Heart right ventricle (tissue), 16 donors: ENCODE measurements at regions not wholly inside any gene's neighbourhood (a gene's known extent, or its start where the extent isn't known, plus 50 kb on each side); places are given as distances from the start of the nearest gene placed in this dataset.

Experiments
- ATAC-seq, 8 donors: fragments of 200-7000 bp; cut with Tn5 transposase; one replicate each; pipeline ENCODE4 v1.9.1; 2020; ENCODE audit warnings: mild to moderate bottlenecking in 8 of 8, moderate library complexity in 8 of 8, moderate number of reproducible peaks in 1 of 8
- DNase-seq, 2 donors: peaks; one replicate each; pipeline ENCODE4 v3.0.0-alpha.2; 2020
- H3K27ac ChIP-seq, 10 donors: fragments of 200-600 bp; sonication (generic) in 2 of 10; one replicate each; pipeline versions ENCODE4 v1.5.0 to v1.8.0; 2020 to 2022; ENCODE audit warnings: mild to moderate bottlenecking in 3 of 10
- H3K27me3 ChIP-seq, 7 donors: fragments of 200-600 bp; one replicate each; pipeline ENCODE4 v1.8.0; 2021 to 2022; ENCODE audit warnings: mild to moderate bottlenecking in 2 of 7
- H3K36me3 ChIP-seq, 9 donors: fragments of 200-600 bp; sonication (generic) in 1 of 9; one replicate each; pipeline versions ENCODE4 v1.5.0 to v1.8.0; 2020 to 2022; ENCODE audit warnings: mild to moderate bottlenecking in 2 of 9
- H3K4me1 ChIP-seq, 9 donors: fragments of 200-600 bp; sonication (generic) in 1 of 9; one replicate each; pipeline versions ENCODE4 v1.5.0 to v1.8.0; 2020 to 2022; ENCODE audit warnings: mild to moderate bottlenecking in 4 of 9
- H3K4me3 ChIP-seq, 10 donors: fragments of 200-600 bp; sonication (generic) in 2 of 10; one replicate each; pipeline versions ENCODE4 v1.5.0 to v1.8.0; 2020 to 2022; ENCODE audit warnings: mild to moderate bottlenecking in 7 of 10, moderate library complexity in 2 of 10
- H3K9me3 ChIP-seq, 11 donors: fragments of 200-600 bp in 10 of 11; sonication (generic) in 2 of 11; one replicate each; pipeline versions ENCODE4 v1.5.0 to v1.8.0; 2013 to 2022; ENCODE audit warnings: mild to moderate bottlenecking in 2 of 11, control low read depth in 1 of 11, moderate library complexity in 1 of 11
- WGBS, 2 donors: extraction: QIAGEN DNeasy Blood & Tissue Kit; methylation state at CpG; one replicate each; pipeline ENCODE4 v1.1.7; 2013; ENCODE audit warnings: inconsistent platforms in 1 of 2; 5-methylcytosine and 5-hydroxymethylcytosine counted together
- intact Hi-C, 10 donors: fragments of 100-400 bp; cut with DNase I; formaldehyde crosslinking; loops; one replicate each; pipeline versions ENCODE4 v1.11.1 to v1.14.2; 2022
- TF ChIP-seq, protein P1 (sequence below), 9 donors: fragments of 200-600 bp; sonication (generic) in 2 of 9; IDR thresholded peaks; one replicate each; pipeline versions ENCODE4 v1.5.0 to v1.8.0; 2021 to 2022; ENCODE audit warnings: antibody characterized with exemption in 9 of 9, mild to moderate bottlenecking in 5 of 9, moderate library complexity in 1 of 9
- donor health status: Arrhythmogenic right ventricular cardiomyopathy.
- donor health status: ischemic (EF 13 %, LVEDD 7.1; RV severe dilation, severe dysfunction).
- donor health status: healthy with polysubstance abuse.
- donor health status: DM: no; HTN: yes; CAD: no.
- donor health status: DM: no; HTN: no; CAD: no.
- donor health status: ischemic (EF 25% LVEDD 6.9; RV normal size, moderate dysfunction).
- donor health status: ischemic (EF 25% LVEDD 5.7; RV mildly dilated, moderate dysfunction).
- donor health status: healthy.
- donor health status: DM: yes; HTN: yes; CAD: no.
- donor health status: Ischemic cardiomyopathy.
- donor health status: ischemic (EF 35%, LVEDD 5.7; RV mildly dilated, moderate dysfunction).
- donor health status: nonischemic (EF 11% LVEDD 7.7; RV severe dilation, severe dysfunction).
- donor health status: DM: yes; HTN: yes; CAD: no.
- donor health status: PGD.
- donor health status: ischemic (EF 29% LVEDD 5.4; RV normal size, mild dysfunction).
- donor health status: nonischemic (EF 23%, LVEDD 6.1; RV moderate dilation, normal function).

DNA sequence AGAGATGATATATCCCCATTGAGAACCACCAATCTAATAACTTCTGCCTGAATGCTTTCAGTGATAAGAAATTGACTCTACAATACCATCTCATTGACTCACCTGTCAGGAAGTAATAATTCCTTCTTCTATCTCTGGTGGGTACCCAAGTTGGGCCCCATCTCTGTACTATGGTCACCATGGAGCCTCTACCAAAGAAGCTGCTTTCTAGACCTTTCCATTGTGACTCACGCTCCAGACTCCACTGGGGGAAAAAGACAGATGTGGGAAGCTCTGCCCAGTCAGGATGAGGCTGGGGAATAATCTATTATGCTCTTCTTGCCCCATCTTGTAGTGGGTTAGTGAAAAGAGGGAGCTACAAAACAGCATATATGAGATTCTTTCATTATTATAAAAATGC lies 100.4 kb downstream of the COPRS start:
- DNase-seq (no peak), ATAC-seq (no peak)
- 95 to 96% methylated on average over 1 of the region's 1 CpG for WGBS, 2 donors
- Histone ChIP-seq H3K4me3 (no peak overlapping the region), H3K9me3 (peaks cover 0 to 11% (median 0%) of the 10 kb centered on the region in 11 donors), H3K36me3 (no peaks in the 10 kb centered on the region), H3K27ac (no peak overlapping the region), H3K4me1 (peaks cover 0 to 8% (median 2%) of the 10 kb centered on the region in 9 donors), H3K27me3 (no peaks in the 10 kb centered on the region)
- TF ChIP-seq, protein P1, sequence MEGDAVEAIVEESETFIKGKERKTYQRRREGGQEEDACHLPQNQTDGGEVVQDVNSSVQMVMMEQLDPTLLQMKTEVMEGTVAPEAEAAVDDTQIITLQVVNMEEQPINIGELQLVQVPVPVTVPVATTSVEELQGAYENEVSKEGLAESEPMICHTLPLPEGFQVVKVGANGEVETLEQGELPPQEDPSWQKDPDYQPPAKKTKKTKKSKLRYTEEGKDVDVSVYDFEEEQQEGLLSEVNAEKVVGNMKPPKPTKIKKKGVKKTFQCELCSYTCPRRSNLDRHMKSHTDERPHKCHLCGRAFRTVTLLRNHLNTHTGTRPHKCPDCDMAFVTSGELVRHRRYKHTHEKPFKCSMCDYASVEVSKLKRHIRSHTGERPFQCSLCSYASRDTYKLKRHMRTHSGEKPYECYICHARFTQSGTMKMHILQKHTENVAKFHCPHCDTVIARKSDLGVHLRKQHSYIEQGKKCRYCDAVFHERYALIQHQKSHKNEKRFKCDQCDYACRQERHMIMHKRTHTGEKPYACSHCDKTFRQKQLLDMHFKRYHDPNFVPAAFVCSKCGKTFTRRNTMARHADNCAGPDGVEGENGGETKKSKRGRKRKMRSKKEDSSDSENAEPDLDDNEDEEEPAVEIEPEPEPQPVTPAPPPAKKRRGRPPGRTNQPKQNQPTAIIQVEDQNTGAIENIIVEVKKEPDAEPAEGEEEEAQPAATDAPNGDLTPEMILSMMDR (IDR thresholded peaks at IDR 0.05): no peak
- intact Hi-C loops: no loop called here

DNA sequence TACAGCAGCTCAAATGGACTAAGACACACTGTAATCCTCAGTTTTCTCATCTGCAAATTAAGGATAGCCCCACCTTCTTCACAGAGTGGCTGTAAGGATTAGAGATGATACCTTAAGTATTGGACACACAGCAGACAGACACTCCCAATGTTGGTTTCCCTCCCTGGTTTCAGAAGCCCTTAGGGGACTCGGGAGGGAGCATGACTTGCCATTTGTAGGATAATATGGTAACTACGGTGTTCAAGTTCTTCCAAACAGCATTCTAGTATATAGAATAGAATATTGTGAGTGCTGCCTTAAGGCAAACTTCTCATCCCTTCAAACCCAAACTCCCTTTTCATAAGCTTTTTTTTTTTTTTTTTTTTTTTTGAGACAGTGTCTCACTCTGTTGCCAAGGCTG lies 101.9 kb downstream of the COPRS start:
- Histone ChIP-seq H3K36me3 (no peaks in the 10 kb centered on the region), H3K4me1 (peaks cover 0 to 13% (median 4%) of the 10 kb centered on the region in 9 donors), H3K4me3 (no peak overlapping the region), H3K27ac (no peak overlapping the region), H3K9me3 (peaks cover 0 to 1% (median 0%) of the 10 kb centered on the region in 11 donors), H3K27me3 (no peaks in the 10 kb centered on the region)
- 92 to 95% methylated on average over 2 of the region's 2 CpGs for WGBS, 2 donors
- intact Hi-C loops: no loop called here
- TF ChIP-seq, protein P1 (IDR thresholded peaks at IDR 0.05): no peak
- no peak for DNase-seq
- ATAC-seq: no peak

DNA sequence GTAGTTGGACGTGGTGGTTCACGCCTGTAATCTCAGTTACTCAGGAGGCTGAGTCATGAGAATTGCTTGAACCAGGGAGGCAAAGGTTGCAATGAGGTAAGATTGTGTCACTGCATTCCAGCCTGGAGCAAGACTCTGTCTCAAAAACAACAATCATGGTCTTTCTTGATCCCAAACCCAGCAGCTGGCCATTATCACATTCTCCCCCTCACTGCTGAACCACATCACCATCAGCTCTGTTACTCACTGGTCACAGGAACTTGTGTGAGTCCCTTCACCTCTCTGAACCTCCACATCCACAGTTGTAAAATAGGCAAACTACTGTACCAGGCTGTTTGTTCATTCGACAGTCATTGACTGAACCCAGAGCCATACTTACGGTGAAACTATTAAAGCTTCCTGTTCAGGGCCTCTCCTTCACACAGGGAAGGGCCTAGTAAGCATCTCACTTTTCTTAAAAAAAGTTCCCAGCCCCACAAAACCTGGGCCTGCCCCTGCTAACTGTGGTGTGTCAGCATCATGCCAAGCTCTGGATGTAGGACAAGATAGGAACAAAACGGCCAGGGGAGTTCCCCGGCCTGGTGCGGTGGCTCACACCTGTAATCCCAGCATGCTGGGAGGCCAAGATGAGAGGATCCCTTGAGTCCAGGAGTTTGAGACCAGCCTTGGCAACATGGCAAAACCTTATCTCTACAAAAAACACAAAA lies 104.7 kb downstream of the COPRS start:
- no peak overlapping the region for H3K27ac ChIP-seq
- TF ChIP-seq, protein P1 (IDR thresholded peaks at IDR 0.05): no peak
- no peak for DNase-seq
- H3K9me3 ChIP-seq: no peaks in the 10 kb centered on the region
- H3K4me3 ChIP-seq: no peak overlapping the region
- H3K4me1 ChIP-seq: peaks cover 0 to 19% (median 5%) of the 10 kb centered on the region in 9 donors
- no peak for ATAC-seq
- 78 to 85% methylated on average over 7 of the region's 7 CpGs for WGBS, 2 donors
- no peaks in the 10 kb centered on the region for H3K36me3 ChIP-seq
- H3K27me3 ChIP-seq: no peaks in the 10 kb centered on the region
- intact Hi-C loops: no loop called here

DNA sequence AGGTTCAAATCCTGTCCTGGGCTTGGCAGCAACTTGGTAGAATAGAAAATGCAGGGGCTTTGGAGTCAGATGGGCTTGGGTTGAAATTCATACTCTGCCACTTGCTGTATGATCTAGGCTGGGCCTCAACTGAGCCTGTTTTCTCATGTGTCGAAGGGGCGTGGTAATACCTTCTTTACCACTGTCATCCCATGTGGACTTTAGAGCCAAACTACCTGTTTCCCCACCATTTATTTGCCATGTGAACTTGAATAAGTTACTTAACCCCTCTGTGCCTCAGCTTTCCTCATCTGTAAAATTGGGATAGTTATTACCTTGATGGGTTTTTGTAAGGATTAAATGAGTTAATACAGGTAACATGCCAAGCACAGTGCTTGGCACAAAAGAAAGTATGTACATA lies 106.0 kb downstream of the COPRS start:
- intact Hi-C loops: no loop called here
- DNase-seq (no peak), ATAC-seq (no peak)
- Histone ChIP-seq H3K27me3 (no peaks in the 10 kb centered on the region), H3K4me3 (no peak overlapping the region), H3K9me3 (no peaks in the 10 kb centered on the region), H3K27ac (no peak overlapping the region), H3K36me3 (no peaks in the 10 kb centered on the region), H3K4me1 (peaks cover 0 to 19% (median 6%) of the 10 kb centered on the region in 9 donors)
- 94 to 100% methylated on average over 2 of the region's 2 CpGs for WGBS, 2 donors
- TF ChIP-seq, protein P1 (IDR thresholded peaks at IDR 0.05): no peak
